GM19463 (cell line): ENCODE measurements at regions not wholly inside any gene's neighbourhood (a gene's known extent, or its start where the extent isn't known, plus 50 kb on each side); places are given as distances from the start of the nearest gene placed in this dataset.
A peak's percentile ranks its signal among the peaks of the same experiment; 100 is the strongest.
"Not testable (repeated sequence)": the region's sequence is repeated elsewhere in the genome, so short reads cannot be mapped to it uniquely, and the experiment has no call there.

Source experiments
- ATAC-seq: cut with Tn5 transposase; IDR thresholded peaks from one replicate; pipeline ENCODE4 v1.9.1; 2021; ENCODE audit warnings: mild to moderate bottlenecking, moderate library complexity; ENCODE audit not compliant: unreplicated experiment

GRCh38 chr18:5830902-5831301, 64.4 kb downstream of the TMEM200C start:
- not testable (repeated sequence) for ATAC-seq

- ATAC-seq, result no peak
These were observed 66.4 kb downstream of the TMEM200C start for GRCh38 chr18:5828913-5829312.

GRCh38 chr18:5825663-5826062, 69.7 kb downstream of the TMEM200C start:
- no peak for ATAC-seq

GRCh38 chr18:5824370-5824984, 70.8 kb downstream of the TMEM200C start:
- ATAC-seq, result no peak

- no peak for ATAC-seq
These were observed 77.5 kb downstream of the TMEM200C start for GRCh38 chr18:5817816-5818215.

GRCh38 chr18:5806860-5807259, 88.5 kb downstream of the TMEM200C start:
- ATAC-seq, result no peak

- ATAC-seq, result no peak
These were observed 107.4 kb downstream of the TMEM200C start for GRCh38 chr18:5787936-5788335.

- ATAC-seq, result no peak
These were observed 115.4 kb downstream of the TMEM200C start for GRCh38 chr18:5779922-5780321.

- ATAC-seq, result no peak
These were observed 122.8 kb downstream of the TMEM200C start for GRCh38 chr18:5772306-5773105.

- ATAC-seq, result no peak
These were observed 124.0 kb downstream of the TMEM200C start for GRCh38 chr18:5771343-5771742.

- ATAC-seq, result no peak
These were observed 125.1 kb downstream of the TMEM200C start for GRCh38 chr18:5770176-5770575.

GRCh38 chr18:5768454-5768853, 126.9 kb downstream of the TMEM200C start:
- no peak for ATAC-seq

GRCh38 chr18:5759194-5759593, 136.1 kb downstream of the TMEM200C start:
- no peak for ATAC-seq

GRCh38 chr18:5756823-5757222, 138.5 kb downstream of the TMEM200C start:
- no peak for ATAC-seq

GRCh38 chr18:5747678-5748077, 147.6 kb downstream of the TMEM200C start:
- no peak for ATAC-seq

GRCh38 chr18:5746844-5747243, 148.5 kb downstream of the TMEM200C start:
- peak; percentile 58 for ATAC-seq

- ATAC-seq, result no peak
These were observed 150.7 kb downstream of the TMEM200C start for GRCh38 chr18:5744659-5745058.

- no peak for ATAC-seq
These were observed 156.8 kb downstream of the TMEM200C start for GRCh38 chr18:5738526-5738925.

- no peak for ATAC-seq
These were observed 163.0 kb downstream of the TMEM200C start for GRCh38 chr18:5732318-5732717.

- no peak for ATAC-seq
These were observed 165.2 kb downstream of the TMEM200C start for GRCh38 chr18:5729983-5730699.

- ATAC-seq, result no peak
These were observed 166.8 kb downstream of the TMEM200C start for GRCh38 chr18:5728531-5728930.

GRCh38 chr18:5726011-5726410, 169.3 kb downstream of the TMEM200C start:
- no peak for ATAC-seq
